Nucleus accumbens (tissue), 56 donors: ENCODE measurements at regions not wholly inside any gene's neighbourhood (a gene's known extent, or its start where the extent isn't known, plus 50 kb on each side); places are given as distances from the start of the nearest gene placed in this dataset.

Experiments used
- DNase-seq, 56 donors: peaks; one replicate each; lab custom pipeline; 2025; lab: John Stamatoyannopoulos, UW

DNA sequence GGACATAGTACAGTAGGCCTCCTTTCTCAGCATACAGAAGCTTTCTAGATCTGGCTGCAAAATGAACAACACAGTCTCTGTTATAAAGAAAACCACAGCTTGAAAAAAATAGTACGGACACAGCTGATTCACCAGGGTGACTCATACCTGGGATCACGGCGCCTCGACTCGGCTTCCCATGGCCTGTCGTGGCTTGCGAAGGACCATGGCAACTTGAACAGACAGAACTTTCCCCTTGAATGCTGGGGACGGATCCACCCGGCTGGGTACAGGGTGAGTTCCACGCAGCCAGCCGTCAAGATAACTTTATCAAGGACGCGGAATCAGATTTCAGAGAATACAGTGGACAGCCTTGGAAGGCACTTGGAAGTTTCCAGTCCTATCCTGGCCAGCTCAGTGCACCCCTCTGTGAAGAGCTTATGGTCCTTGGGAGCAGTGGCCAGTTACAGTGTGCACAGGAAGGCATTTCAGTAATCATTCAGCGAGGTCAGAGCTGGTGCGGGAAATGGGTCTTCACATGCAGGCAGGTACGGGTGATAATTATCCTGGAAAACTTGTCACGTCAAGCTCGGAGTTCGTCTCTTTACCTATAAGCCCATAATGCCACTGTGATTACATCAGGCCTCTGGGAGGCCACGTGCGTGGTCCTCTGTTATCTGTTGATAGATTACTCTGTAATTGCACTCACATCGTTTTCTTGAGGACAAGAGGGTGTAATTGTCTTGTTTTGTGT lies 57.9 kb upstream of the MAF start:
- no peak for DNase-seq

DNA sequence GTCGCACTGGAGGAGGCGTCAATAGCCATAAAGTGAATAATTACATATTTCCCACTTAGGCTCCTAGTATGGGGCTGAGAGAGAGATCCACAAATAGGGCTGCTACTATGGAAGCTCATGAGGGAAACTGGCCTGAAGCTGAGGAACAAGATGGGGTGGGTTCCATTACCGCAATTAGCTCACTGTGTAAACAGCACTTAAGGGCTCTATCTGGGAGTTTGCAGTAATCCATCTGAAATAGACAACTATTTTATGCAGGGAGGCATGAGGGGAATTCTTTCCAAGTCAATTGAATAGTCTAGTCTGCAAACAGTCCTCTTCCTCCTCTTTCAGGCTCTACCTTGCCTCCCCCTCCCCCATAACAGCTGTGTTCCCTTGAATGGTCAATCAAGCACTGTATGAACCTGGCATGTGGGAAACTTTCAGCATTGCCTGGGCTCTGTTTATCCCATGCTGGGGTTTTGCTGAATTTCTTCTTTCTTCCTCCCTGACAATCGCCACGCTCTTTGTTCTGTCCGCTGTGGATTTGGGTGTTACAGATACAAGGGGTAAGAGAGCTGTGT lies 56.1 kb upstream of the MAF start:
- DNase-seq = no peak

DNA sequence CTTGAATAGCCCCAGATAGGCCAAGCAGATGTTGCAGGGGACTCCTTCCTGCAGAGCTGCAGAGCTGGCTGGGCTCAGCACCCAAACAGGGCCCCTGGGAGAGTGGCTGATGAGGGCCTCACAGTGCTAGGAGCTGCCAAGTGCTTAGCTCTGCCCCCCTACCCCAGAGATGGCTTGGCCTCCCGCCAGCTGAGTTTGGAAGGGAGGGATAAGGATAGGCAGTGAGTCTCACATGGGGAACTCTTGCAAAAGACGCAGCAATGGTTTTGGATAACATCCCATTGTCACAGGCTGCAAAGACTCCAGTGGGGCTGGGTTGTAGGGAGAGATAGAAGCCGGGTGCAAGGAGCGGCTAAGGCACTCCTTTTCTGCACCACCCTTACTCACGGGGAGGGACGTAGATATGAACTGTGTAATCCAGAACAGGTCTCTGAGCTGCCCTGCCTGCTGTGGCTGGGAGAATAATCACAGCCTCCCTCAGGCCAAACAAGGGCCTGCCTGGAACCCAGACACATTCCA lies 52.9 kb upstream of the MAF start:
- peak in 4 of 56 donors; percentile 1 to 8 (median 4) for DNase-seq

DNA sequence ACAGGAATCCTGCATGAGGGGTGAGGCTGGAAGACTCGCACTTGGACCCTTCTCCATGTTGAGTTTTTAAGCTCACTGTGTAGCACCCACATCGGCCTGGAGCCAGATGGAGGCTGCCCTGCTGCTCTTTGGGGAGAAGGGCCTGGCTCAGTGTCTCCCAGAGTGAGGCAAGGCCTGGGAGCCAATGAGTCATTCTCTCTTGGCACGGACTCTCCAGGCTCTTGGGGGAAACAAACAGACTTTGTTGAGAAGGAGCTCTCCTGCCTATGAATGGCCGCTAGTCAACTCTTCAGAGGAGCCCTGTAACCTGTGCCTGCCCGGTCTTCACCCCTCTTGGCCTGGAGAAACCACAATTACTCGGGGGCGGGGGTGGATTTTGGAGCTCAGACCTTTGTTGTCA lies 50.8 kb upstream of the MAF start:
- peak in 50 of 56 donors; percentile 1 to 90 (median 51) for DNase-seq
